ENCODE measurements at regions not wholly inside any gene's neighbourhood (a gene's known extent, or its start where the extent isn't known, plus 50 kb on each side); places are given as distances from the start of the nearest gene placed in this dataset.

- Histone ChIP-seq H3K4me1 (ENCODE audit: control insufficient read depth in 1 of 2, insufficient read depth in 2 of 2, low read length in 2 of 2) (no peaks in the 10 kb centered on the region), H3K4me3 (ENCODE audit: low read length in 2 of 2) (no peak overlapping the region), H3K27ac (ENCODE audit: low read depth in 1 of 2, low read length in 2 of 2) (no peak overlapping the region), H3K27me3 (ENCODE audit: control insufficient read depth in 1 of 2, insufficient read depth in 2 of 2, low read length in 1 of 2) (no peaks in the 10 kb centered on the region), H3K36me3 (ENCODE audit: control insufficient read depth in 1 of 2, insufficient read depth in 2 of 2, low read length in 1 of 2) (no peaks in the 10 kb centered on the region), H3K9me3 (ENCODE audit: control insufficient read depth, low read length) (no peaks in the 10 kb centered on the region)
- DNase-seq: no peak
- intact Hi-C loops (cut with DNase I): no loop called here
- WGBS, 2 donors: 18 to 25% methylated on average over 2 of the region's 2 CpGs
- no peak for ATAC-seq (ENCODE audit: low FRiP score)
These were observed 1034.1 kb upstream of the PRMT6 start for GRCh38 chr1:106022312-106022902.

- Histone ChIP-seq H3K4me1 (ENCODE audit: control insufficient read depth in 1 of 2, insufficient read depth in 2 of 2, low read length in 2 of 2) (no peaks in the 10 kb centered on the region), H3K4me3 (ENCODE audit: low read length in 2 of 2) (no peak overlapping the region), H3K36me3 (ENCODE audit: control insufficient read depth in 1 of 2, insufficient read depth in 2 of 2, low read length in 1 of 2) (no peaks in the 10 kb centered on the region), H3K27me3 (ENCODE audit: control insufficient read depth in 1 of 2, insufficient read depth in 2 of 2, low read length in 1 of 2) (no peaks in the 10 kb centered on the region), H3K27ac (ENCODE audit: low read depth in 1 of 2, low read length in 2 of 2) (no peak overlapping the region), H3K9me3 (ENCODE audit: control insufficient read depth, low read length) (no peaks in the 10 kb centered on the region)
- no peak for DNase-seq
- intact Hi-C loops (cut with DNase I): no loop called here
- 74 to 82% methylated on average over 2 of the region's 2 CpGs for WGBS, 2 donors
- no peak for ATAC-seq (ENCODE audit: low FRiP score)
These were observed 1028.6 kb upstream of the PRMT6 start for GRCh38 chr1:106027871-106028270.

DNA sequence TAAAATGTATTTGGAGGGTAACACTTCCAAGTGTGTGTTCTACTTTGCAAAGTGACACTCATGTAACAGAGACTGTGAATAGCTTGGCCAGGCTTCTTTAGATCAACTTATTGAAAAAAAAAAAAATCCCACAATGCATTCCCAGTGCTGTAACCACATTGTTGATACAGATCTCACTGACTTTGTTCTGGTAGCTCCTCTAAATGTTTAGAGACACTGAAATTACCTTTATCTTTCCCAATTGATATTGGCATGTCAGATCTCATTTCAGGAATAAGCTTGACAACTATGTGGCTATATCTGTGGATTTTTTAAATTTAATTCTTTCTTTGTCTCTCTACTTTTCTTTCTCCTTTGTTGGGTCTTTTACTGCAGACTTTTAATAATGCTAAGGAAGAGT lies 1018.9 kb upstream of the PRMT6 start:
- Histone ChIP-seq H3K27ac (ENCODE audit: low read depth in 1 of 2, low read length in 2 of 2) (no peak overlapping the region), H3K9me3 (ENCODE audit: control insufficient read depth, low read length) (no peaks in the 10 kb centered on the region), H3K36me3 (ENCODE audit: control insufficient read depth in 1 of 2, insufficient read depth in 2 of 2, low read length in 1 of 2) (no peaks in the 10 kb centered on the region), H3K4me3 (ENCODE audit: low read length in 2 of 2) (no peak overlapping the region), H3K27me3 (ENCODE audit: control insufficient read depth in 1 of 2, insufficient read depth in 2 of 2, low read length in 1 of 2) (no peaks in the 10 kb centered on the region), H3K4me1 (ENCODE audit: control insufficient read depth in 1 of 2, insufficient read depth in 2 of 2, low read length in 2 of 2) (no peaks in the 10 kb centered on the region)
- no peak for ATAC-seq (ENCODE audit: low FRiP score)
- intact Hi-C loops (cut with DNase I): no loop called here
- no peak for DNase-seq

DNA sequence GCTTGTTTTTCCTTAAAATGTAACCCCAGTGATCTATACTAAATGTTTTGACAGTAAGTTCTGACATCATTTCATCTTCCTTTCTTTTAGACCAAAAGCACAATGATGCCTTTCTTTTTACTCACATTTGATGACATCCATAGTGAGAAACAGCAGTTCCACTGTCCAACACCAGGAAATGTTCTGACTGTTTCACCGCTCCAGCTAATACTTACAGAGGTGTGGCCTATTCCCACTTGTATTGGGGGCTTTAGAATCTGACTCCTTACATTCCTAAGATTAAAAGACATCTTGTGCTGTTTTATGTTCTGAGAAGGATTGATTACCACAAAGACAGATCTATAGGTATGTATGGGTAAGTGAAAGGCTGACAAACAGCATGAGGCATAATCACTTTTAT lies 1018.2 kb upstream of the PRMT6 start:
- Histone ChIP-seq H3K36me3 (ENCODE audit: control insufficient read depth in 1 of 2, insufficient read depth in 2 of 2, low read length in 1 of 2) (no peaks in the 10 kb centered on the region), H3K27me3 (ENCODE audit: control insufficient read depth in 1 of 2, insufficient read depth in 2 of 2, low read length in 1 of 2) (no peaks in the 10 kb centered on the region), H3K27ac (ENCODE audit: low read depth in 1 of 2, low read length in 2 of 2) (no peak overlapping the region), H3K4me3 (ENCODE audit: low read length in 2 of 2) (no peak overlapping the region), H3K4me1 (ENCODE audit: control insufficient read depth in 1 of 2, insufficient read depth in 2 of 2, low read length in 2 of 2) (no peaks in the 10 kb centered on the region), H3K9me3 (ENCODE audit: control insufficient read depth, low read length) (no peaks in the 10 kb centered on the region)
- 58 to 59% methylated on average over 1 of the region's 1 CpG for WGBS, 2 donors
- intact Hi-C loops (cut with DNase I): no loop called here
- ATAC-seq (ENCODE audit: low FRiP score) (no peak), DNase-seq (no peak)

- Histone ChIP-seq H3K27me3 (ENCODE audit: control insufficient read depth in 1 of 2, insufficient read depth in 2 of 2, low read length in 1 of 2) (no peaks in the 10 kb centered on the region), H3K4me3 (ENCODE audit: low read length in 2 of 2) (no peak overlapping the region), H3K9me3 (ENCODE audit: control insufficient read depth, low read length) (no peaks in the 10 kb centered on the region), H3K27ac (ENCODE audit: low read depth in 1 of 2, low read length in 2 of 2) (no peak overlapping the region), H3K4me1 (ENCODE audit: control insufficient read depth in 1 of 2, insufficient read depth in 2 of 2, low read length in 2 of 2) (no peaks in the 10 kb centered on the region), H3K36me3 (ENCODE audit: control insufficient read depth in 1 of 2, insufficient read depth in 2 of 2, low read length in 1 of 2) (no peaks in the 10 kb centered on the region)
- WGBS, 2 donors: 71 to 80% methylated on average over 2 of the region's 2 CpGs
- DNase-seq (no peak), ATAC-seq (ENCODE audit: low FRiP score) (no peak)
- intact Hi-C loops (cut with DNase I): no loop called here
These were observed 1012.5 kb upstream of the PRMT6 start for GRCh38 chr1:106043971-106044370.

DNA sequence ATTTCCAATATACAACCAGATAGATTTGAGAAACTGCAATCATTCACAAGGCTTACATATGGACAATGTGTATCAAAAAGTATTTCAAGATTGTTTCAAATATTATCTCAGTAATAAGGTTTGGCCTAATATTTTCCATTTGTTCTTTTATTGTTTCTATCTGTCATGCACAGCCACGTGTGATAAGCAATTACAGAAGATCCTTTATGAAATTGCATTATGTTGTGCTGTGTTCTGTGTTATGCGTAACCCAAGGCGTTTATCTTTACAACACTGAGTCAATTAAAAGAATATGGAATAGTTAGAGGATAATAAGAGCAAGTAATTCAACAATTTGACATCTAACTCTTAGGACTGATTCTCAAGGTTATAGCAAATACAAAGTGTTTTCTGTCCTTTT lies 1009.3 kb upstream of the PRMT6 start:
- no peak for ATAC-seq (ENCODE audit: low FRiP score)
- no peak for DNase-seq
- H3K9me3 ChIP-seq (ENCODE audit: control insufficient read depth, low read length): no peaks in the 10 kb centered on the region
- intact Hi-C loops (cut with DNase I): no loop called here
- H3K4me3 ChIP-seq (ENCODE audit: low read length in 2 of 2): no peak overlapping the region
- no peaks in the 10 kb centered on the region for H3K27me3 ChIP-seq (ENCODE audit: control insufficient read depth in 1 of 2, insufficient read depth in 2 of 2, low read length in 1 of 2)
- H3K36me3 ChIP-seq (ENCODE audit: control insufficient read depth in 1 of 2, insufficient read depth in 2 of 2, low read length in 1 of 2): no peaks in the 10 kb centered on the region
- H3K4me1 ChIP-seq (ENCODE audit: control insufficient read depth in 1 of 2, insufficient read depth in 2 of 2, low read length in 2 of 2): no peaks in the 10 kb centered on the region
- H3K27ac ChIP-seq (ENCODE audit: low read depth in 1 of 2, low read length in 2 of 2): no peak overlapping the region
- WGBS, 2 donors: 70 to 71% methylated on average over 3 of the region's 3 CpGs

- no peaks in the 10 kb centered on the region for H3K36me3 ChIP-seq (ENCODE audit: control insufficient read depth in 1 of 2, insufficient read depth in 2 of 2, low read length in 1 of 2)
- 14 to 15% methylated on average over 1 of the region's 1 CpG for WGBS, 2 donors
- H3K4me3 ChIP-seq (ENCODE audit: low read length in 2 of 2): no peak overlapping the region
- DNase-seq (no peak), ATAC-seq (ENCODE audit: low FRiP score) (no peak)
- no peaks in the 10 kb centered on the region for H3K4me1 ChIP-seq (ENCODE audit: control insufficient read depth in 1 of 2, insufficient read depth in 2 of 2, low read length in 2 of 2)
- H3K27ac ChIP-seq (ENCODE audit: low read depth in 1 of 2, low read length in 2 of 2): no peak overlapping the region
- no peaks in the 10 kb centered on the region for H3K27me3 ChIP-seq (ENCODE audit: control insufficient read depth in 1 of 2, insufficient read depth in 2 of 2, low read length in 1 of 2)
- intact Hi-C loops (cut with DNase I): no loop called here
- no peaks in the 10 kb centered on the region for H3K9me3 ChIP-seq (ENCODE audit: control insufficient read depth, low read length)
These were observed 1006.9 kb upstream of the PRMT6 start for GRCh38 chr1:106049595-106049994.

DNA sequence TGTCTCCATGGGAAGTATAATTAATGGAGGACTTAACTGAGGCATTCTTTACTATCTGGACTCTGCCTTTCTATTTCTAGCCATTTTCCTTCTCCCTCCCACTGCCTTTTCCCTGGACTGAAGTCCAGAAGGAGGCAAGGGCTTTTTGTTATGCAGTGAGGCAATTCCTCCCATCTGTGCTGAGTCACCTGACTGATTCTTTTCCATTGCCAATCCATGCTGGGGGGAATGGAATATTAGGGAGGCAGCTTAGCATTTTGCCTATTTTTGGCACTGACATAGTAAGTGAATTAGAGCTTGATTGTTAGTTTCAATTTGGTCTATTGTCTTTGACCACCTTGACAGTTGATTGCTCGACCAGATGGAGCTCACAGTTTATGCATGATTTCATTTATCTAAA lies 1000.6 kb upstream of the PRMT6 start:
- H3K27ac ChIP-seq (ENCODE audit: low read depth in 1 of 2, low read length in 2 of 2): no peak overlapping the region
- intact Hi-C loops (cut with DNase I): no loop called here
- no peaks in the 10 kb centered on the region for H3K36me3 ChIP-seq (ENCODE audit: control insufficient read depth in 1 of 2, insufficient read depth in 2 of 2, low read length in 1 of 2)
- WGBS, 2 donors: 65 to 68% methylated on average over 1 of the region's 1 CpG
- H3K4me1 ChIP-seq (ENCODE audit: control insufficient read depth in 1 of 2, insufficient read depth in 2 of 2, low read length in 2 of 2): no peaks in the 10 kb centered on the region
- H3K9me3 ChIP-seq (ENCODE audit: control insufficient read depth, low read length): no peaks in the 10 kb centered on the region
- no peaks in the 10 kb centered on the region for H3K27me3 ChIP-seq (ENCODE audit: control insufficient read depth in 1 of 2, insufficient read depth in 2 of 2, low read length in 1 of 2)
- no peak overlapping the region for H3K4me3 ChIP-seq (ENCODE audit: low read length in 2 of 2)
- no peak for ATAC-seq (ENCODE audit: low FRiP score)
- no peak for DNase-seq

DNA sequence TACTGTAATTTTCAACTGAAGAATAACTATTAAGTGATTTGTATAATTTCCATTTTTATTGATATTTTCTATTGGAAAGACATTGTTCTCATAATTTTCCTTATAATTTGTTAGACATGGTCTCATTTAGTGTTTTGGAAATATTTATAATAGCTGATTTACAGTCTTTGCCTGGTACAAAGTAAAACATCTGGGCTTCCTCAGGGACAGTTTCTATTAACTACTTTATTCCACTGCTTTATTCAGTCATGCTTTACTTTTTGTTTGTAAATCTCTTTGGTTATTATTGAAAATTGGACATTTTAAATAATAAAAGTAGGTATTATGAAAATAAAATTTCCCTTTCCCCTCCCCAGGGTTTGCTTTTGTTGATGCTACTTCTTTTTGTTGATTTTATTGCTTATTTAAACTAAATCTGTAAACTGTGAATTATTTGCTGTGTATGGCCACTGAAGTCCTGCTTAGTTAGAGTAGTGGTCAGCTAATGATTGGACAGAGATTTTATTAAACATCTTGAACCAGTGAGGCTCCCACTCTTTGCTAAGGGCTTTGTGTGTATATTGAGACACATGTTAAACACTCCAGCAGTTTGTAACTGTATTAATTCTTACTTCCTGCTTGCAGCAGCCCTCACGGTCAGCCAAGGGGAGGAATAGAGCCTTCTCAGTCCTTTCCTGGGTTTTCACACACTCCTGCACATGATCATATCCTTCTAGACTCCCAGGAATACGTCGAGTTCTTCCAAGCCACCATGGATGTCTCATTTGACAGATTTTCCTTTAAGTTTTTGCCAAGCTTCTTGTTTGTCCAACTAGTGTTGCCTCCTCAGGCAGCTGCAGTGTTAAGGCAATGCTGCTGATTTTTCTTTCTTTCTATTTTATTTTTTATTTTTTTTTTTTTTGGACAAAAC lies 994.6 kb upstream of the PRMT6 start:
- intact Hi-C loops (cut with DNase I): no loop called here
- ATAC-seq (ENCODE audit: low FRiP score) (no peak), DNase-seq (no peak)
- Histone ChIP-seq H3K4me3 (ENCODE audit: low read length in 2 of 2) (no peak overlapping the region), H3K36me3 (ENCODE audit: control insufficient read depth in 1 of 2, insufficient read depth in 2 of 2, low read length in 1 of 2) (no peaks in the 10 kb centered on the region), H3K27me3 (ENCODE audit: control insufficient read depth in 1 of 2, insufficient read depth in 2 of 2, low read length in 1 of 2) (no peaks in the 10 kb centered on the region), H3K27ac (ENCODE audit: low read depth in 1 of 2, low read length in 2 of 2) (no peak overlapping the region), H3K4me1 (ENCODE audit: control insufficient read depth in 1 of 2, insufficient read depth in 2 of 2, low read length in 2 of 2) (no peaks in the 10 kb centered on the region), H3K9me3 (ENCODE audit: control insufficient read depth, low read length) (no peaks in the 10 kb centered on the region)
- WGBS, 2 donors: 5 to 6% methylated on average over 3 of the region's 3 CpGs
